Fibroblast of pulmonary artery (primary cell): ENCODE measurements at regions not wholly inside any gene's neighbourhood (a gene's known extent, or its start where the extent isn't known, plus 50 kb on each side); places are given as distances from the start of the nearest gene placed in this dataset.

ENCODE experiments used
- DNase-seq: peaks from one replicate; pipeline ENCODE4 v3.0.0-alpha.2; 2010; ENCODE audit warnings: low read depth
- H3K4me3 ChIP-seq: replicated peaks from 2 replicates; pipeline ENCODE4 v1.5.1; 2011; ENCODE audit warnings: low read depth, mild to moderate bottlenecking, control low read depth, low read length, moderate library complexity
- CTCF ChIP-seq: IDR thresholded peaks from 2 replicates; pipeline ENCODE4 v1.5.1; 2011; ENCODE audit warnings: mild to moderate bottlenecking, control low read depth, low read length, inconsistent platforms; ENCODE audit errors: missing control alignments

GRCh38 chr7:136652635-136653370 lies 215.6 kb upstream of the CHRM2 start:
- DNase-seq = no peak
- no peak overlapping the region for H3K4me3 ChIP-seq
- no peak for TF ChIP-seq CTCF

DNA sequence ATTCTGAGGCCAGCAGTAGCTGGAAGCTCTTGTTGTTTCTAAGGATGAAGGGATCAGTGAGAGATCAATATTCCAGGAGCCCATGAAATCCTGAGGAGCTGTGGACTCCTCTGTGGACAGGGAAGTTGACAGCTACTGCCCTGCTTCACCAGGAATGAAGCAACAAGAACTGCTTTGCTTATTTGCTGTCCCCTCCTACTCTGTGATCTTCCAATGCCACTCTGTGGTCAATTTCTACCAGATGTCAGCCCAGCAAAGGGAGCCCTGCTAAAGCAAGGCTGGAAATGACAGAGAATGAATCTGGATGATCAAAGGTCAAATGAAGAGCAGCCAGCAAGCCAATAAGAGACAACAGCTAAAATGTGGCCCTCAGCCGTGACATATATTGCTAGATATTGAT lies 227.5 kb upstream of the CHRM2 start:
- TF ChIP-seq CTCF = no peak
- no peak overlapping the region for H3K4me3 ChIP-seq
- no peak for DNase-seq

- no peak for TF ChIP-seq CTCF
These were observed 230.6 kb upstream of the CHRM2 start for GRCh38 chr7:136637813-136638212.

GRCh38 chr7:136635751-136636150 lies 232.7 kb upstream of the CHRM2 start:
- DNase-seq = no peak
- no peak overlapping the region for H3K4me3 ChIP-seq
- TF ChIP-seq CTCF = no peak

More at GRCh38 chr7:136637813-136638212, 230.6 kb upstream of the CHRM2 start:
- no peak for DNase-seq
- H3K4me3 ChIP-seq = no peak overlapping the region

GRCh38 chr7:136618818-136619217 lies 249.6 kb upstream of the CHRM2 start:
- no peak for DNase-seq
- no peak for TF ChIP-seq CTCF
- no peak overlapping the region for H3K4me3 ChIP-seq

DNA sequence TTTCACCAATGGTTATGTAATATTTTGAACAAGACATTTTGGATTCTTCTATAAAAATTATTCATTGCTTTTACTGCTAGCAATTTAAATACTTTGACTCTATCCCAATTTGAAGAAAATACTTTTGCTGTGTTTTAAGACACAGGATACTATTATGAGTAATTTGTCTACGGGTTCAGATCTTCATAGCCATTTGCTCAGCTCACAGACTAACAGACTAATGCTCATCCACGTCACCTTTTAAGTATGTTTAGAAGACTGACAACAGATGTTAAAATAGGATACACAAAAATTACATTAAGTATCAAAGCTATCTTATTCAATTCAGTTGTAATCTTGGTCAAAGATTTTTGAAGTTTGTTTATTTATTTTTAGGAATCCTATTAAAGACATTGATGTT lies 251.3 kb upstream of the CHRM2 start:
- no peak for DNase-seq
- H3K4me3 ChIP-seq = no peak overlapping the region
- no peak for TF ChIP-seq CTCF
